Mammary epithelial cell (primary cell): ENCODE measurements at regions not wholly inside any gene's neighbourhood (a gene's known extent, or its start where the extent isn't known, plus 50 kb on each side); places are given as distances from the start of the nearest gene placed in this dataset.

Source experiments
- CTCF ChIP-seq, 2 donors: IDR thresholded peaks in 1 of 2; conservative IDR thresholded peaks in 1 of 2; 2 replicates each; pipeline ENCODE4 v1.5.1; 2011 to 2012; ENCODE audit warnings: inconsistent platforms in 2 of 2, low read length in 2 of 2, mild to moderate bottlenecking in 2 of 2, control low read depth in 1 of 2, low read depth in 1 of 2; ENCODE audit not compliant: insufficient read depth in 1 of 2; ENCODE audit errors: extremely low read depth in 1 of 2
- EZH2 ChIP-seq: IDR thresholded peaks from 2 replicates; pipeline ENCODE4 v1.6.1; 2012; ENCODE audit warnings: low read length, inconsistent platforms, borderline replicate concordance

GRCh38 chr4:159017323-159018026 lies 85.4 kb upstream of the RAPGEF2 start:
- no peak for TF ChIP-seq CTCF (conservative IDR thresholded peaks at IDR 0.05 in 1 of 2, IDR thresholded peaks at IDR 0.05 in 1 of 2; ENCODE audit: extremely low read depth in 1 of 2, insufficient read depth in 1 of 2, low read depth in 1 of 2, low read length in 2 of 2)
- no peak for TF ChIP-seq EZH2
